B cell (primary cell): ENCODE measurements at regions not wholly inside any gene's neighbourhood (a gene's known extent, or its start where the extent isn't known, plus 50 kb on each side); places are given as distances from the start of the nearest gene placed in this dataset.

ENCODE experiments used
- ATAC-seq: fragments of 200-7000 bp; cut with Tn5 transposase; one replicate; pipeline ENCODE4 v1.10.0; 2021; ENCODE audit warnings: low read depth, mild to moderate bottlenecking, moderate number of reproducible peaks, moderate library complexity
- CTCF ChIA-PET: fragments of 350-600 bp; sonication (Branson Sonifier 250); formaldehyde crosslinking; loops from one replicate; lab custom pipeline; 2021; ENCODE audit warnings: antibody characterized with exemption, inconsistent platforms; lab: Charles Lee
- POLR2A ChIA-PET: fragments of 350-600 bp; sonication (Branson Sonifier 250); formaldehyde crosslinking; loops from one replicate; lab custom pipeline; 2021; ENCODE audit warnings: antibody characterized with exemption; lab: Charles Lee
- DNase-seq: peaks from one replicate; pipeline ENCODE4 v3.0.0; 2013
- H2AFZ ChIP-seq: 2 replicates; pipeline ENCODE4 v1.6.1; 2012; ENCODE audit warnings: mild to moderate bottlenecking, low read depth, low read length; ENCODE audit not compliant: insufficient read depth, poor library complexity, severe bottlenecking
- H3K27ac ChIP-seq, 2 donors: 1 replicate in 1 of 2; 2 replicates in 1 of 2; pipeline ENCODE4 v1.5.1; 2012 to 2013; ENCODE audit warnings: low read length in 2 of 2, mild to moderate bottlenecking in 2 of 2, moderate library complexity in 1 of 2
- H3K27me3 ChIP-seq, 4 experiments: fragments of 200-600 bp in 1 of 4; sonication (generic) in 1 of 4; replicated peaks in 1 of 4; 1 replicate in 2 of 4; 2 replicates in 2 of 4; pipeline versions ENCODE4 v1.6.1 to v1.7.0; 2013 to 2016; ENCODE audit warnings: low read length in 3 of 4, mild to moderate bottlenecking in 2 of 4, mixed read lengths in 1 of 4, moderate library complexity in 1 of 4; ENCODE audit not compliant: insufficient read depth in 4 of 4, control insufficient read depth in 3 of 4; ENCODE audit errors: control extremely low read depth in 1 of 4
- H3K36me3 ChIP-seq, 2 experiments: replicated peaks in 1 of 2; 1 replicate in 1 of 2; 2 replicates in 1 of 2; pipeline versions ENCODE4 v1.6.1 to v1.7.1; 2013; ENCODE audit warnings: low read length in 1 of 2; ENCODE audit not compliant: insufficient read depth in 2 of 2, control insufficient read depth in 1 of 2; ENCODE audit errors: control extremely low read depth in 1 of 2, extremely low read depth in 1 of 2
- H3K4me1 ChIP-seq, 2 donors: fragments of 200-600 bp in 1 of 2; sonication (generic) in 1 of 2; 1 replicate in 1 of 2; 2 replicates in 1 of 2; pipeline versions ENCODE4 v1.5.1 to v1.6.1; 2013 to 2017; ENCODE audit warnings: low read length in 2 of 2; ENCODE audit not compliant: control insufficient read depth in 2 of 2, insufficient read depth in 2 of 2
- H3K4me2 ChIP-seq: replicated peaks from 2 replicates; pipeline ENCODE3; 2012; ENCODE audit warnings: mild to moderate bottlenecking, low read depth, low read length; ENCODE audit not compliant: poor library complexity, severe bottlenecking
- H3K4me3 ChIP-seq, 5 experiments: fragments of 200-600 bp in 1 of 5; sonication (generic) in 1 of 5; 1 replicate in 3 of 5; 2 replicates in 2 of 5; pipeline versions ENCODE4 v1.5.1 to v1.7.0; 2011 to 2016; ENCODE audit warnings: low read length in 4 of 5, mild to moderate bottlenecking in 4 of 5, low read depth in 2 of 5, control low read depth in 1 of 5, moderate library complexity in 1 of 5; ENCODE audit not compliant: insufficient read depth in 1 of 5; ENCODE audit errors: control extremely low read depth in 1 of 5, extremely low read depth in 1 of 5
- H3K79me2 ChIP-seq: fragments of 200-600 bp; sonication (generic); one replicate; pipeline ENCODE4 v1.6.0; 2016; ENCODE audit warnings: low read length; ENCODE audit not compliant: control insufficient read depth, insufficient read depth
- H3K9ac ChIP-seq: fragments of 200-600 bp; sonication (generic); 2 replicates; pipeline ENCODE4 v1.6.1; 2017; ENCODE audit warnings: mild to moderate bottlenecking, low read length, moderate library complexity
- H3K9me3 ChIP-seq, 3 donors: one replicate each; pipeline versions ENCODE4 v1.6.1 to v1.7.1; 2013; ENCODE audit warnings: low read length in 2 of 3; ENCODE audit not compliant: control insufficient read depth in 2 of 3, insufficient read depth in 1 of 3; ENCODE audit errors: control extremely low read depth in 1 of 3
- H4K20me1 ChIP-seq: 2 replicates; pipeline ENCODE4 v1.6.0; 2012; ENCODE audit warnings: mild to moderate bottlenecking, low read length; ENCODE audit not compliant: insufficient read depth, control insufficient read depth, poor library complexity, severe bottlenecking
- H3K27ac Mint-ChIP-seq: one replicate; pipeline ENCODE4 v1.8.0; 2021; ENCODE audit warnings: mixed read lengths
- H3K27me3 Mint-ChIP-seq: one replicate; pipeline ENCODE4 v1.8.0; 2021; ENCODE audit warnings: mixed read lengths
- H3K4me1 Mint-ChIP-seq: one replicate; pipeline ENCODE4 v1.8.0; 2021; ENCODE audit warnings: mixed read lengths
- H3K4me3 Mint-ChIP-seq: one replicate; pipeline ENCODE4 v1.8.0; 2021; ENCODE audit warnings: mixed read lengths
- H3K9me3 Mint-ChIP-seq: one replicate; pipeline ENCODE4 v1.8.0; 2022; ENCODE audit warnings: mixed read lengths; ENCODE audit not compliant: insufficient read depth
- CTCF ChIP-seq: fragments of 200-600 bp; IDR thresholded peaks from one replicate; pipeline ENCODE4 v1.8.0; 2022; ENCODE audit warnings: antibody characterized with exemption, mild to moderate bottlenecking
- EZH2 ChIP-seq: IDR thresholded peaks from 2 replicates; pipeline ENCODE4 v1.6.1; 2012; ENCODE audit warnings: borderline replicate concordance, low read depth, mild to moderate bottlenecking, moderate library complexity, low read length; ENCODE audit not compliant: insufficient read depth, poor library complexity, severe bottlenecking
- WGBS: methylation state at CpG from one replicate; pipeline ENCODE4 v1.1.5; 2013; ENCODE audit warnings: missing lambda C conversion rate; ENCODE audit not compliant: insufficient coverage; 5-methylcytosine and 5-hydroxymethylcytosine counted together
- intact Hi-C: fragments of 100-400 bp; cut with micrococcal nuclease; formaldehyde crosslinking; loops from one replicate; pipeline ENCODE4 v1.10.0; 2022

DNA sequence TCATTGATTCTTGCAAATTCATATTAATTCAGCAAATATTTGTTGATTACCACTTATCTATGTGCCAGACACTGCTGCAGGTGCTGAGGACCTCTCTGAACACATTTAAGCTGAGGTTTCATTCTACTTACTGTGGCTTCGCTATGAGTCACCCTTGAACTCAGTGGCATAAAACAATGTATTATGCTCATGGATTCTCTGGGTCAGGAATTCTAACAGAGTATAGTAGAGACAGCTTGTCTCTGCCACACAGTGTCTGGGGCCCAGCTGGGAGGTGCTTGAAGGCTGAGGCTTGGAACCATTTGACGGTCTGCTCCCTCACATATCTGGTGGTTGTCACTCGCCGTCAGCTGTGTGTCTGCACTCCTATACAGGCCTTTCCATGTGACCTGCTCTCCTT is 124.3 kb upstream of the NR3C1 start:
- no peaks in the 10 kb centered on the region for H3K4me1 ChIP-seq
- no peak overlapping the region for H3K27ac ChIP-seq
- H3K27me3 ChIP-seq, result no peaks in the 10 kb centered on the region
- no peaks in the 10 kb centered on the region for H3K4me1 Mint-ChIP-seq
- DNase-seq (no peak), ATAC-seq (no peak)
- no peak overlapping the region for H3K27ac Mint-ChIP-seq
- peaks cover 0 to 4% (median 0%) of the 10 kb centered on the region in 3 donors for H3K9me3 ChIP-seq
- H4K20me1 ChIP-seq, result no peaks in the 10 kb centered on the region
- no peak overlapping the region for H3K4me2 ChIP-seq
- WGBS, result 100% methylated on average over 3 of the region's 4 CpGs
- intact Hi-C loops, result no loop called here
- H3K9me3 Mint-ChIP-seq, result no peaks in the 10 kb centered on the region
- H3K36me3 ChIP-seq, result no peaks in the 10 kb centered on the region
- no peak overlapping the region for H3K9ac ChIP-seq
- POLR2A ChIA-PET, result no interaction called here
- TF ChIP-seq CTCF (no peak), EZH2 (no peak)
- no peak overlapping the region for H3K4me3 ChIP-seq
- no peaks in the 10 kb centered on the region for H3K79me2 ChIP-seq
- CTCF ChIA-PET, result no interaction called here
- no peak overlapping the region for H2AFZ ChIP-seq
- H3K4me3 Mint-ChIP-seq, result no peak overlapping the region
- H3K27me3 Mint-ChIP-seq, result no peaks in the 10 kb centered on the region

DNA sequence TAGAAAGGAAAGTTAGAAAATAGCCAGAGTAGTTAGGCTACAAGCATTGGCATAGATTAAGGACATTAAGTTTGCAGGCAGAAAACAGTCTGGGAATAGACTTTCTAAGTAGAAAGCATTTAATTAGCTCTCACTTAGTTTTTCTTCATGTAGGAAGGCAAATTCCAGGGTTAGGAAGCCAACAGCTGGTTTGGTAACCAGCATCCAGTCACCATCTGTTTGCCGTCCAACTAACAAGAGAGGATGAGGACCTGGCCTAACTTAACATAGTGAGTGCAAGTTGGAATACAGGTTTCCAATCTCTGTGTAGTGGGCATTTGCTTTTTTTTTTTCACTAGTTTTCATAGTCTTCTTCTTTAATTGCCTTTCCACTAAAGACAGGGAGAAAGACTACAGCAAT is 121.7 kb upstream of the NR3C1 start:
- no peak overlapping the region for H2AFZ ChIP-seq
- DNase-seq (no peak), ATAC-seq (no peak)
- no peaks in the 10 kb centered on the region for H3K27me3 Mint-ChIP-seq
- intact Hi-C loops, result no loop called here
- no peaks in the 10 kb centered on the region for H3K9me3 ChIP-seq
- H4K20me1 ChIP-seq, result no peaks in the 10 kb centered on the region
- no peaks in the 10 kb centered on the region for H3K36me3 ChIP-seq
- H3K4me1 Mint-ChIP-seq, result no peaks in the 10 kb centered on the region
- ChIA-PET CTCF (no interaction called here), POLR2A (no interaction called here)
- H3K9me3 Mint-ChIP-seq, result no peaks in the 10 kb centered on the region
- WGBS, result no CpG with 5 or more reads among the region's 1 CpG
- no peak overlapping the region for H3K27ac Mint-ChIP-seq
- no peak overlapping the region for H3K9ac ChIP-seq
- H3K4me3 Mint-ChIP-seq, result no peak overlapping the region
- H3K4me3 ChIP-seq, result no peak overlapping the region
- H3K4me2 ChIP-seq, result no peak overlapping the region
- TF ChIP-seq CTCF, result no peak
- TF ChIP-seq EZH2, result no peak
- no peaks in the 10 kb centered on the region for H3K4me1 ChIP-seq
- H3K27ac ChIP-seq, result no peak overlapping the region
- no peaks in the 10 kb centered on the region for H3K79me2 ChIP-seq
- no peaks in the 10 kb centered on the region for H3K27me3 ChIP-seq
